ENCODE measurements at regions not wholly inside any gene's neighbourhood (a gene's known extent, or its start where the extent isn't known, plus 50 kb on each side); places are given as distances from the start of the nearest gene placed in this dataset.
A peak's percentile ranks its signal among the peaks of the same experiment; 100 is the strongest.

DNA sequence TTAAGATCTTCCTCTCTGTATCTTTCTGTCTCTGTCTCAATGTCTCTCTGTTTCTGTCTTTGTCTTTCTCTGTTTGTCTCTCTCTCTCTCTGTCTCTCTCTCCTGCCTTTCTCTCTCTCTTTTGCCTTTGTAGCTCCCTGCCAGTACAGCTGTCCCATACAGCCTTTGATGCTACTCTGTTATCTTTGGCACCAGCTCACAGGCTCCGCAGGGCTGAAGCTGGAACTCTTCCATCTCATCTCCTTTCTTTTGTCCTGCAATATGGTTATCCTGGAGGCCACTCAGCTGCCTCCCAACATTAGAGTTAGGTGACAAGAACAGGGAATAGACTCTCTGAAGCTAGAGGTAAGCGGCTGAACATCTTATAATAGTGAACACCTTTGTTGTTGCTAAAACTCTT lies 354.3 kb upstream of the NEGR1 start:
- no peak for DNase-seq
- peaks cover 0 to 2% (median 0%) of the 10 kb centered on the region in 3 donors for H3K27me3 Mint-ChIP-seq (ENCODE audit: low read depth in 3 of 3)
- no peaks in the 10 kb centered on the region for H3K4me1 Mint-ChIP-seq
- no peak overlapping the region for H3K4me3 Mint-ChIP-seq
- H3K27ac Mint-ChIP-seq = no peak overlapping the region
- H3K36me3 Mint-ChIP-seq = peaks cover 0 to 5% (median 0%) of the 10 kb centered on the region in 3 donors
- H3K9me3 Mint-ChIP-seq = peaks cover 4 to 45% (median 8%) of the 10 kb centered on the region in 6 donors

GRCh38 chr1:72635719-72636118 lies 353.4 kb upstream of the NEGR1 start:
- DNase-seq = no peak
- Mint-ChIP-seq H3K27me3 (ENCODE audit: low read depth in 3 of 3) (peaks cover 0 to 2% (median 0%) of the 10 kb centered on the region in 3 donors), H3K36me3 (peaks cover 0 to 5% (median 0%) of the 10 kb centered on the region in 3 donors), H3K9me3 (peaks cover 4 to 41% (median 9%) of the 10 kb centered on the region in 6 donors), H3K4me3 (no peak overlapping the region), H3K4me1 (no peaks in the 10 kb centered on the region), H3K27ac (no peak overlapping the region)

DNA sequence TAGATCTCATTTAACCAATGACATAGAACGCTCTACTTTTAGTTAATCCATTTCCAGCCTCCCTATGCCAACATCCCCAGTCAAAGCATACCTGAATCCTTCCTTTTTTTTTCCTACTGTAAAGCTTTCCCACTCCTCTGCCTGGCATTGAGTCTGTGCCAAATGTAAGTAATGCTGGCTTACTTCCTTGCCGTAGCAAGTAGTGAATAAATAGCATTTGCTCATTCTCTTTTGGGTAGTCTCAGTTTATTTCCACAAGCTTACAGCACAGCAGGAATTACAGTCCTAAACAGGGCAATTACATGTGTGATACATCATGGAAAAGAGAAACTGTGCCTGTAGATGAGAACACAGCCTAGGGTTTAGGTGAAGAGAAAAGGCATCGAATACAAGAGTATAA lies 352.6 kb upstream of the NEGR1 start:
- Mint-ChIP-seq H3K4me1 (no peaks in the 10 kb centered on the region), H3K36me3 (peaks cover 0 to 5% (median 0%) of the 10 kb centered on the region in 3 donors)

DNA sequence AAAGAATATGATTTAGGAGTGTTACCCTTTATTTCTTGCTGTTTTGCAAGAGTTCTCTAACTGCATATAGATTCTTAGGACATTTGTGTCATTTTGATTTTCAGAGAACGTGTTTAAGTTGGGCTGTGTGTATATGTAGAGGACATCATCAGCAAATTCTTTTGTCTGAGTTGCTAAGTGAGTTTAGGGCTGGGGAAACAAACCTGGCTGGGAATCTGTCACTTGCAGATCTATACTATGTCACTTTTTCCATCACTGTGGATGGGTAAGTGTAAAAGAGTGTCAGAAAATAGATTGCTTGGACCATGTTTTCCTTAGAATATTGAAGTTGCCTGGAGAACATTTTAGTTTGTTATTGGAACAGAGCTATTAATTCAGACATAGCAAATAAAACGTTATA lies 349.1 kb upstream of the NEGR1 start:
- no peaks in the 10 kb centered on the region for H3K4me1 Mint-ChIP-seq
- H3K9me3 Mint-ChIP-seq = peaks cover 0 to 25% (median 6%) of the 10 kb centered on the region in 6 donors
- H3K27me3 Mint-ChIP-seq (ENCODE audit: low read depth in 3 of 3) = peaks cover 0 to 2% (median 0%) of the 10 kb centered on the region in 3 donors
- no peaks in the 10 kb centered on the region for H3K36me3 Mint-ChIP-seq
- H3K27ac Mint-ChIP-seq = no peak overlapping the region
- DNase-seq = no peak
- no peak overlapping the region for H3K4me3 Mint-ChIP-seq

More for the DNA sequence above, 352.6 kb upstream of the NEGR1 start:
- no peak for DNase-seq
- peaks cover 0 to 2% (median 0%) of the 10 kb centered on the region in 3 donors for H3K27me3 Mint-ChIP-seq (ENCODE audit: low read depth in 3 of 3)
- no peak overlapping the region for H3K4me3 Mint-ChIP-seq
- H3K9me3 Mint-ChIP-seq = peaks cover 4 to 41% (median 9%) of the 10 kb centered on the region in 6 donors
- no peak overlapping the region for H3K27ac Mint-ChIP-seq

- H3K36me3 Mint-ChIP-seq = no peaks in the 10 kb centered on the region
- no peak for DNase-seq
- H3K27ac Mint-ChIP-seq = peak overlapping the region in 1 of 6 donors; percentile 79
- H3K4me1 Mint-ChIP-seq = no peaks in the 10 kb centered on the region
- peaks cover 0 to 14% (median 0%) of the 10 kb centered on the region in 6 donors for H3K9me3 Mint-ChIP-seq
- H3K4me3 Mint-ChIP-seq = peak overlapping the region; percentile 32 to 67 (median 62)
- H3K27me3 Mint-ChIP-seq (ENCODE audit: low read depth in 3 of 3) = no peaks in the 10 kb centered on the region
Measured at GRCh38 chr1:72623299-72623708, 341.0 kb upstream of the NEGR1 start.

GRCh38 chr1:72620453-72620852 lies 338.1 kb upstream of the NEGR1 start:
- Mint-ChIP-seq H3K27me3 (ENCODE audit: low read depth in 3 of 3) (peaks cover 0 to 2% (median 0%) of the 10 kb centered on the region in 3 donors), H3K4me3 (no peak overlapping the region), H3K27ac (no peak overlapping the region), H3K36me3 (no peaks in the 10 kb centered on the region), H3K4me1 (no peaks in the 10 kb centered on the region), H3K9me3 (peaks cover 0 to 14% (median 0%) of the 10 kb centered on the region in 6 donors)
- DNase-seq = no peak

DNA sequence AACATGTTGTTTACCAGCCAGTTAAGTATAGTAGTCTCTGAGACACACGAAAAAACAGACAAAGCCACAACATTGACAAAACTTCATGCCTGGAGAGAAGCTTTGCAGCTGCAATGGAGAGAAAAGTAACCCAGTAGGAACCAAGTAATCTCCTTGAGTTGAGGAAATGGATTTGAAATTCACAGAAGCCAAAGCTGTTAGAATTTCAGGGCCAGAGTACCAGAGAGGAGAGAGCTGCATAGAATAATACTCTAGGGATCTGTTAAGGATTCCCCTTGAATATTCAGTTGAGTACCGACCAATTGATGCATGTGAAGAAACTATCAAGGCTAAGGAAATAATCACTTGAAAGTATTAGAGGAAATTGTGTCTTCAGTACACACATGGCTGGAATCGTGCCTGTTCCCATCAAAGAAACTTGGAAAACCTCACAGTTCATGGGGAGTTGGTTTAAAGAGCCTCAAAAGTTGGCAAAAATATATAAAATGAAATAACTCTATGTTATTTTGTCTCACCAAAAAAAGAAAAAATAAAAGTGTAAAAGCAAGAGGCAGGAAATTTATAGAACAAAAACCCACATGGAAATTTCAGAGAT lies 324.0 kb upstream of the NEGR1 start:
- H3K27ac Mint-ChIP-seq = no peak overlapping the region
- H3K4me3 Mint-ChIP-seq = no peak overlapping the region
- peaks cover 0 to 2% (median 0%) of the 10 kb centered on the region in 3 donors for H3K27me3 Mint-ChIP-seq (ENCODE audit: low read depth in 3 of 3)
- DNase-seq = no peak
- peaks cover 0 to 30% (median 9%) of the 10 kb centered on the region in 6 donors for H3K9me3 Mint-ChIP-seq
- no peaks in the 10 kb centered on the region for H3K36me3 Mint-ChIP-seq
- H3K4me1 Mint-ChIP-seq = no peaks in the 10 kb centered on the region

- Mint-ChIP-seq H3K27ac (no peak overlapping the region), H3K36me3 (no peaks in the 10 kb centered on the region)
- no peak for DNase-seq
Measured at GRCh38 chr1:72601035-72601674, 318.8 kb upstream of the NEGR1 start.

DNA sequence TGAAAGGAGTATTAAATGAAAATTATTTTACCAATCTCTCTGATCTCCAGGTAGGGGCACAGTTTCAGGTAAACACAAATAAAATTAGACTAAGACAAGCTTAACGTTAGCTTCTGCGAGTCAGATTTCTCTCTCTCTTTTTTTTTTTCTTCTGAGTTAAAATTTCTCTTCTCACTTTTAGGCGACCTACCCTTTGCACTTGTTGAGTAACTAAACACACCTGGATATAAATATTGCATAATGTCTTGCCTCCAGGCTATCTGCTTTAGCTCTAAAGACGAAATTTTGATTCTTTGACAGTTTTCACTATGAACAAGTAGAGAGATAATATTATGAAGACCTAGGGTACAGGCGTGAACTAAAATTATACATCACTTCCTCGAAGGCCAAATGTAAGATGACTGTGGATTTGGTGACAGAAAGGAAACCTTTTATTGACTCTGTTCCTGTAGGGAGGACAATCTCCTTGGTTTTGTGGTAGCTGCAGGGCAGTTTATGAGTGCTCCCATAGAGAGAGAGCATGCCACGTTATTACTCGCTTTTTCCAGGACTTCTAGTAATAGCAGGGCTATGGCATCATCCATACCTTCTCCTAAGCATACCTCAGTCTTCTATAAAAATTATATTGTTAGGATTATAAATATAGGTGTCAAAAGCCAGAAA lies 303.8 kb upstream of the NEGR1 start:
- H3K4me1 Mint-ChIP-seq = no peaks in the 10 kb centered on the region
- H3K4me3 Mint-ChIP-seq = no peak overlapping the region
- H3K36me3 Mint-ChIP-seq = no peaks in the 10 kb centered on the region
- H3K27ac Mint-ChIP-seq = no peak overlapping the region
- DNase-seq = no peak
- H3K27me3 Mint-ChIP-seq (ENCODE audit: low read depth in 3 of 3) = peaks cover 0 to 2% (median 0%) of the 10 kb centered on the region in 3 donors
- peaks cover 2 to 16% (median 7%) of the 10 kb centered on the region in 6 donors for H3K9me3 Mint-ChIP-seq

More at GRCh38 chr1:72601035-72601674, 318.8 kb upstream of the NEGR1 start:
- Mint-ChIP-seq H3K4me1 (no peaks in the 10 kb centered on the region), H3K4me3 (no peak overlapping the region), H3K27me3 (ENCODE audit: low read depth in 3 of 3) (peaks cover 0 to 3% (median 0%) of the 10 kb centered on the region in 3 donors), H3K9me3 (peaks cover 0 to 15% (median 4%) of the 10 kb centered on the region in 6 donors)

GRCh38 chr1:72579629-72580028 lies 297.3 kb upstream of the NEGR1 start:
- H3K9me3 Mint-ChIP-seq = peaks cover 0 to 9% (median 0%) of the 10 kb centered on the region in 6 donors
- DNase-seq = no peak
- no peaks in the 10 kb centered on the region for H3K36me3 Mint-ChIP-seq
- no peak overlapping the region for H3K4me3 Mint-ChIP-seq
- no peak overlapping the region for H3K27ac Mint-ChIP-seq
- no peaks in the 10 kb centered on the region for H3K4me1 Mint-ChIP-seq
- no peaks in the 10 kb centered on the region for H3K27me3 Mint-ChIP-seq (ENCODE audit: low read depth in 3 of 3)

DNA sequence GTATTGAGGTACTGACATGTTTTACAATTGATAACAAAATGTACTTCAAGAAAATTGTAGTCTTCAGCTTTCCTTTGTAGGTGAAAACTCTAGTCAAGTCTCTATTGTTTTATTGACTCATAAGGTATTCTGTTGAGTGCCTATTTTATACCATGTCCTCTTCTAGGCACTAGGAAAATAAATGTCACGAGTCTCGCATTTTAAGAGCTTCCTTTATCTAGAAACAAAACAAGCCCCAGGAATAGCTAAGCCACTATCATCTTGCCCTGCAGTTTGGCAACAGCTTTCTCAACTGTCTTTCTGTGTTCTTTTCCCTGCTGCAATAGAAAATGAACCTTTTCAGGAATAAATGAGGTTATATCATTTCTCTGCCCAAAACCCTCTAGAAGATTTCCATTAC lies 288.5 kb upstream of the NEGR1 start:
- H3K4me3 Mint-ChIP-seq = no peak overlapping the region
- peaks cover 2 to 18% (median 4%) of the 10 kb centered on the region in 6 donors for H3K9me3 Mint-ChIP-seq
- no peaks in the 10 kb centered on the region for H3K4me1 Mint-ChIP-seq
- DNase-seq = no peak
- no peak overlapping the region for H3K27ac Mint-ChIP-seq
- H3K27me3 Mint-ChIP-seq (ENCODE audit: low read depth in 3 of 3) = no peaks in the 10 kb centered on the region
- H3K36me3 Mint-ChIP-seq = no peaks in the 10 kb centered on the region

DNA sequence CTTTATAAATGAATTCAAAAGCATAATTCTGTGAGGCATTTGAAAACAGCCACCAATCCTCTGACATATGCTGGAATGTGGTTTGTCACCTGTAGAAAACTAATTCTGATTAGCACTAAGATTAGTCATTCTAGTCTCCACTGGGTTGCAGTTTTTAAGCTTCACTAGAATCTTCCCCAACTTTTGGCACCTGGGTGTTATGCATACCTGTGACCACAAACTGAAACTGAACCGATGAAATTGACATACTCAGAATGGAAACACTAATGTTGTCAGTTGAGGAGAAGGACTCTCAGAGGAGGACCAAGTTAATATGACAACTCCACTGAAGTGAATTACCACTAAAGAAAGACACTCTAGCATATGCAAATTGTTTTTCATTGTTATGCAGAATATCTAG lies 285.8 kb upstream of the NEGR1 start:
- Mint-ChIP-seq H3K4me3 (no peak overlapping the region), H3K27ac (no peak overlapping the region), H3K27me3 (ENCODE audit: low read depth in 3 of 3) (peaks cover 0 to 3% (median 0%) of the 10 kb centered on the region in 3 donors), H3K4me1 (no peaks in the 10 kb centered on the region), H3K9me3 (peaks cover 0 to 13% (median 2%) of the 10 kb centered on the region in 6 donors), H3K36me3 (no peaks in the 10 kb centered on the region)
- no peak for DNase-seq

DNA sequence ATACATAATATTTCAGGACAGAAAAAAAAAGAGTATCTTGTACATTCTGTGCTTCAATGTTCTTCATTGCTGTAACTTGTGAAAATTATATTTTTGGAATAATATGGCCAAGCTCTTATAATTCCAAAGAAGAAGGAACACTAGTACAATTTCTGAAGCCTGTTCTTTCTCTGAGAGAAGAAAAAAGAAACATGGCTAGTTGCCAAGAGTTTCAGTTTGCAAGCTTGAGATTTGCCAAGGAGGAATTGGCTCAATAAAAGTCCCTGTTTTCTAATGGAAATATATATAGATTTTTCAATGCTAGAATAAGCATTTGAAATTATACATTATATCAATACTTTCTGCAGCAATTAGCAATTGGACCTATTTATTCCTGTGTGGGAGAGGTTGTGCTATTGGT lies 285.2 kb upstream of the NEGR1 start:
- H3K27ac Mint-ChIP-seq = no peak overlapping the region
- no peak overlapping the region for H3K4me3 Mint-ChIP-seq
- H3K9me3 Mint-ChIP-seq = peaks cover 0 to 13% (median 2%) of the 10 kb centered on the region in 6 donors
- H3K27me3 Mint-ChIP-seq (ENCODE audit: low read depth in 3 of 3) = peaks cover 0 to 3% (median 0%) of the 10 kb centered on the region in 3 donors
- DNase-seq = no peak
- no peaks in the 10 kb centered on the region for H3K36me3 Mint-ChIP-seq
- H3K4me1 Mint-ChIP-seq = no peaks in the 10 kb centered on the region

DNA sequence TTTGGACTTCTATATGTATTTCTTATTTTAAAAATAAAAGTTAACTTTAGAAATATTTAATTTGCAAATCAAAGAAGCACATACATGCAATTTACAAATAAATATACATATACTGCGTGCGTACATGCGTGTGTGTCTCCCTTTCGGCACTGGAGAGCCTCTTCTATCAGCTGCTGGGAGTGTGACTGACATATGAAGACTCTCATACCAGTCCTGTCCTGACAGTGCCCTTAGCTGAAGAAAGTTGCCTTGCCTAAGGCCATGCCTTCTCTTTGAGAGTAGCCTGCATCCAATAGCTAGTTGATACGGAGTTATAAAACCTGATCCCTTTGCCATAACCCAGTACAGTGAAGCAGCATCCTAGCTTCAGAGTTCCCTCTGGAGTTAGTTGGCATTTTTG lies 282.4 kb upstream of the NEGR1 start:
- Mint-ChIP-seq H3K4me3 (no peak overlapping the region), H3K4me1 (no peaks in the 10 kb centered on the region), H3K36me3 (no peaks in the 10 kb centered on the region), H3K9me3 (peaks cover 0 to 24% (median 0%) of the 10 kb centered on the region in 6 donors), H3K27me3 (ENCODE audit: low read depth in 3 of 3) (peaks cover 0 to 3% (median 0%) of the 10 kb centered on the region in 3 donors), H3K27ac (no peak overlapping the region)
- no peak for DNase-seq

Measured in immature natural killer cell (primary cell).